Endodermal cell (in vitro differentiated cells): ENCODE measurements at regions not wholly inside any gene's neighbourhood (a gene's known extent, or its start where the extent isn't known, plus 50 kb on each side); places are given as distances from the start of the nearest gene placed in this dataset.
"Not testable (repeated sequence)": the region's sequence is repeated elsewhere in the genome, so short reads cannot be mapped to it uniquely, and the experiment has no call there.

ENCODE experiments used
- DNase-seq: peaks from one replicate; pipeline ENCODE4 v3.0.0-alpha.2; 2017
- H3K27ac ChIP-seq: 2 replicates; pipeline ENCODE4 v1.5.1; 2013; ENCODE audit warnings: mild to moderate bottlenecking, low read depth, low read length, moderate library complexity
- H3K27me3 ChIP-seq: 2 replicates; pipeline ENCODE4 v1.6.1; 2013; ENCODE audit warnings: mild to moderate bottlenecking, low read length, moderate library complexity; ENCODE audit not compliant: insufficient read depth, control insufficient read depth, poor library complexity, severe bottlenecking
- H3K36me3 ChIP-seq: 2 replicates; pipeline ENCODE4 v1.7.0; 2013; ENCODE audit warnings: mild to moderate bottlenecking, low read length, moderate library complexity; ENCODE audit not compliant: control insufficient read depth, insufficient read depth
- H3K4me1 ChIP-seq: one replicate; pipeline ENCODE4 v1.7.0; 2013; ENCODE audit warnings: low read length; ENCODE audit not compliant: control insufficient read depth, insufficient read depth
- H3K4me3 ChIP-seq: 2 replicates; pipeline ENCODE4 v1.5.1; 2013; ENCODE audit warnings: mild to moderate bottlenecking, low read length, moderate library complexity
- H3K9ac ChIP-seq: 2 replicates; pipeline ENCODE4 v1.6.1; 2013; ENCODE audit warnings: mild to moderate bottlenecking, low read length, moderate library complexity; ENCODE audit not compliant: poor library complexity, severe bottlenecking; ENCODE audit errors: extremely low read depth
- H3K9me3 ChIP-seq: 2 replicates; pipeline ENCODE4 v1.6.1; 2013; ENCODE audit warnings: mild to moderate bottlenecking, low read length, moderate library complexity; ENCODE audit not compliant: control insufficient read depth
- H3K27ac Mint-ChIP-seq: 2 replicates; pipeline ENCODE4 v1.8.0; 2020; ENCODE audit warnings: mixed read lengths
- H3K27me3 Mint-ChIP-seq: 2 replicates; pipeline ENCODE4 v1.8.0; 2021; ENCODE audit warnings: mild to moderate bottlenecking, mixed read lengths; ENCODE audit not compliant: insufficient read depth
- H3K36me3 Mint-ChIP-seq: 2 replicates; pipeline ENCODE4 v1.8.0; 2020; ENCODE audit warnings: low read depth, mixed read lengths
- H3K4me1 Mint-ChIP-seq: 2 replicates; pipeline ENCODE4 v1.8.0; 2020; ENCODE audit warnings: mixed read lengths
- H3K4me3 Mint-ChIP-seq: 2 replicates; pipeline ENCODE4 v1.8.0; 2020; ENCODE audit warnings: mild to moderate bottlenecking, moderate library complexity, mixed read lengths
- H3K9me3 Mint-ChIP-seq: 2 replicates; pipeline ENCODE4 v1.8.0; 2020; ENCODE audit warnings: mild to moderate bottlenecking, mixed read lengths
- WGBS, 2 experiments: methylation state at CpG; one replicate each; pipeline versions ENCODE4 v1.1.5 to v1.1.7; 2013; ENCODE audit warnings: missing lambda C conversion rate in 2 of 2, mixed read lengths in 1 of 2; ENCODE audit not compliant: insufficient coverage in 1 of 2, insufficient read length in 1 of 2; 5-methylcytosine and 5-hydroxymethylcytosine counted together
- TF ChIP-seq, protein P1 (sequence below): fragments of 200-600 bp; sonication (generic); conservative IDR thresholded peaks from 2 replicates; pipeline ENCODE4 v1.5.0; 2021; ENCODE audit warnings: antibody characterized with exemption, mild to moderate bottlenecking

- TF ChIP-seq, protein P1, sequence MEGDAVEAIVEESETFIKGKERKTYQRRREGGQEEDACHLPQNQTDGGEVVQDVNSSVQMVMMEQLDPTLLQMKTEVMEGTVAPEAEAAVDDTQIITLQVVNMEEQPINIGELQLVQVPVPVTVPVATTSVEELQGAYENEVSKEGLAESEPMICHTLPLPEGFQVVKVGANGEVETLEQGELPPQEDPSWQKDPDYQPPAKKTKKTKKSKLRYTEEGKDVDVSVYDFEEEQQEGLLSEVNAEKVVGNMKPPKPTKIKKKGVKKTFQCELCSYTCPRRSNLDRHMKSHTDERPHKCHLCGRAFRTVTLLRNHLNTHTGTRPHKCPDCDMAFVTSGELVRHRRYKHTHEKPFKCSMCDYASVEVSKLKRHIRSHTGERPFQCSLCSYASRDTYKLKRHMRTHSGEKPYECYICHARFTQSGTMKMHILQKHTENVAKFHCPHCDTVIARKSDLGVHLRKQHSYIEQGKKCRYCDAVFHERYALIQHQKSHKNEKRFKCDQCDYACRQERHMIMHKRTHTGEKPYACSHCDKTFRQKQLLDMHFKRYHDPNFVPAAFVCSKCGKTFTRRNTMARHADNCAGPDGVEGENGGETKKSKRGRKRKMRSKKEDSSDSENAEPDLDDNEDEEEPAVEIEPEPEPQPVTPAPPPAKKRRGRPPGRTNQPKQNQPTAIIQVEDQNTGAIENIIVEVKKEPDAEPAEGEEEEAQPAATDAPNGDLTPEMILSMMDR = no peak
- H3K4me1 ChIP-seq = peaks cover 4% of the 10 kb centered on the region
- H3K9ac ChIP-seq = no peak overlapping the region
- H3K4me3 ChIP-seq = no peak overlapping the region
- H3K36me3 ChIP-seq = no peaks in the 10 kb centered on the region
- Mint-ChIP-seq H3K4me1 (peaks cover 4% of the 10 kb centered on the region), H3K27me3 (no peaks in the 10 kb centered on the region), H3K27ac (no peak overlapping the region), H3K4me3 (no peak overlapping the region), H3K36me3 (no peaks in the 10 kb centered on the region), H3K9me3 (no peaks in the 10 kb centered on the region)
- WGBS, 2 experiments = 90% methylated on average over 7 to 10 of the region's 10 CpGs
- no peak overlapping the region for H3K27ac ChIP-seq
- no peaks in the 10 kb centered on the region for H3K27me3 ChIP-seq
- H3K9me3 ChIP-seq = no peaks in the 10 kb centered on the region
- DNase-seq = no peak
These were observed 150.6 kb upstream of the PLD5 start for GRCh38 chr1:242674951-242675645.

DNA sequence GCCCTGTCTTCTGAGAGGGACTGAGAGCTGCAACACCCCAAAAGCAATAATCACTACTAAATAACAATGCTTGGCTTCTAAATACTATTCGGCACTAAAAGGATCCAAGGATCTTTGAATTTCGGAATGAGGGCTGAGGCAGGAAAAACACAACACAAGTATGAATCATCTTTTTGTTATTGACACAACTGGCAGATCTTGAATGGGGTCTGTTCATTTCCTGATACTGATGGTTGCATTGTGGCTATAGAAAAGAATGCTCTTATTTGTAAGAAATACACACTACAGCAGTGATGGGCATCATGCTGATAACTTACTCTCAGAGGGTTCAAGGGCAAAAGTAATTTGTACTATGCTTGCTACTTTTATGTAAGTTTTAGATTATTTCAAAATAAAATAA is 149.2 kb upstream of the PLD5 start:
- H3K27ac ChIP-seq = no peak overlapping the region
- H3K4me1 Mint-ChIP-seq = peaks cover 7% of the 10 kb centered on the region
- no peaks in the 10 kb centered on the region for H3K27me3 Mint-ChIP-seq
- 96 to 100% methylated on average over 2 of the region's 2 CpGs for WGBS, 2 experiments
- H3K36me3 ChIP-seq = no peaks in the 10 kb centered on the region
- DNase-seq = no peak
- H3K9ac ChIP-seq = no peak overlapping the region
- H3K9me3 Mint-ChIP-seq = no peaks in the 10 kb centered on the region
- peaks cover 4% of the 10 kb centered on the region for H3K4me1 ChIP-seq
- H3K4me3 ChIP-seq = no peak overlapping the region
- H3K9me3 ChIP-seq = no peaks in the 10 kb centered on the region
- no peak overlapping the region for H3K4me3 Mint-ChIP-seq
- TF ChIP-seq, protein P1 = no peak
- no peaks in the 10 kb centered on the region for H3K36me3 Mint-ChIP-seq
- H3K27me3 ChIP-seq = no peaks in the 10 kb centered on the region
- no peak overlapping the region for H3K27ac Mint-ChIP-seq

DNA sequence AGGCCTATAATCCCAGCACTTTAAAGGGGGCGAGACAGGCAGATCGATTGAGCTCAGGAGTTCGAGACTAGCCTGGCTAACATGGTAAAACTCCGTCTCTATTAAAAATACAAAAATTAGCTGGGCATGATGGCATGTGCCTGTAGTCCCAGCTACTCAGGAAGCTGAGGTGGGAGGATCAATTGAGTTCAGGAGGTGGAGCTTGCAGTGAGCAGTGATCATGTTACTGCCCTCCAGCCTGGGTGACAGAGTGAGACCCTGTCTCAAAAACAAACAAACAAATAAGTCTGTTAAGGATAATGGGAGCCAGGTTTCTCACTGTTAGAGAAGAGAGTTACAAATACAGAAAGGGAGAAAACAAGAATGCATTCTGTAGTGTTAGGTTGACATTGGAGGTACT is 148.7 kb upstream of the PLD5 start:
- not testable (repeated sequence) for DNase-seq, H3K27ac ChIP-seq, H3K27me3 ChIP-seq, H3K27me3 Mint-ChIP-seq, H3K4me1 Mint-ChIP-seq, H3K4me1 ChIP-seq, H3K27ac Mint-ChIP-seq, H3K9me3 Mint-ChIP-seq, H3K9me3 ChIP-seq, H3K4me3 ChIP-seq, H3K36me3 Mint-ChIP-seq, H3K4me3 Mint-ChIP-seq, H3K9ac ChIP-seq, H3K36me3 ChIP-seq
- WGBS, 2 experiments = 88 to 98% methylated on average over 4 of the region's 4 CpGs

GRCh38 chr1:242670019-242670418 is 145.5 kb upstream of the PLD5 start:
- H3K27ac Mint-ChIP-seq = no peak overlapping the region
- 76 to 87% methylated on average over 2 of the region's 2 CpGs for WGBS, 2 experiments
- no peaks in the 10 kb centered on the region for H3K9me3 Mint-ChIP-seq
- H3K4me1 Mint-ChIP-seq = peaks cover 7% of the 10 kb centered on the region
- Histone ChIP-seq H3K27ac (no peak overlapping the region), H3K4me3 (no peak overlapping the region), H3K36me3 (no peaks in the 10 kb centered on the region), H3K27me3 (no peaks in the 10 kb centered on the region), H3K4me1 (peaks cover 4% of the 10 kb centered on the region), H3K9me3 (no peaks in the 10 kb centered on the region), H3K9ac (no peak overlapping the region)
- no peaks in the 10 kb centered on the region for H3K27me3 Mint-ChIP-seq
- H3K36me3 Mint-ChIP-seq = no peaks in the 10 kb centered on the region
- H3K4me3 Mint-ChIP-seq = no peak overlapping the region
- TF ChIP-seq, protein P1 = no peak
- DNase-seq = no peak
